K562 (cell line): ENCODE measurements at regions not wholly inside any gene's neighbourhood (a gene's known extent, or its start where the extent isn't known, plus 50 kb on each side); places are given as distances from the start of the nearest gene placed in this dataset.

Experiments used
- CC2D1A ChIP-seq: fragments of 450-650 bp; IDR thresholded peaks from 2 replicates; pipeline ENCODE4 v1.6.1; 2017; ENCODE audit warnings: mild to moderate bottlenecking
- ETV5 ChIP-seq: sonication (generic); formaldehyde crosslinking; IDR thresholded peaks from 2 replicates; pipeline ENCODE4 v1.4.0; 2020; ENCODE audit warnings: low read depth, mild to moderate bottlenecking, missing genetic modification reagents
- PCBP1 ChIP-seq: fragments of 200-400 bp; formaldehyde crosslinking; IDR thresholded peaks from 2 replicates; pipeline ENCODE4 v1.6.1; 2018; ENCODE audit warnings: mild to moderate bottlenecking, low read depth, low read length; ENCODE audit not compliant: poor library complexity, severe bottlenecking
- PML ChIP-seq: IDR thresholded peaks from 2 replicates; pipeline ENCODE4 v1.6.1; 2012; ENCODE audit warnings: low read length, inconsistent platforms
- TOE1 ChIP-seq, 2 experiments: fragments of 450-650 bp in 1 of 2; sonication (generic) in 1 of 2; formaldehyde crosslinking in 1 of 2; IDR thresholded peaks; 2 replicates each; pipeline versions ENCODE4 v1.7.1 to v1.8.0; 2016 to 2022; ENCODE audit warnings: borderline replicate concordance in 2 of 2, mild to moderate bottlenecking in 2 of 2, antibody characterized with exemption in 1 of 2, inconsistent platforms in 1 of 2, low read depth in 1 of 2, missing genetic modification reagents in 1 of 2, moderate library complexity in 1 of 2
- TF ChIP-seq, protein P1 (sequence below): fragments of 200-600 bp; sonication (generic); IDR thresholded peaks from one replicate; pipeline ENCODE4 v1.6.1; 2012; ENCODE audit warnings: mild to moderate bottlenecking, low read depth, low read length, inconsistent platforms
- TF ChIP-seq, protein P2 (sequence below): fragments of 450-650 bp; IDR thresholded peaks from 2 replicates; pipeline ENCODE4 v1.6.1; 2016
- TF ChIP-seq, protein P3 (sequence below): fragments of 200-800 bp; sonication (Bioruptor generic); IDR thresholded peaks from 2 replicates; pipeline ENCODE4 v1.6.1; 2016; ENCODE audit warnings: missing genetic modification characterization, missing compliant biosample characterization

DNA sequence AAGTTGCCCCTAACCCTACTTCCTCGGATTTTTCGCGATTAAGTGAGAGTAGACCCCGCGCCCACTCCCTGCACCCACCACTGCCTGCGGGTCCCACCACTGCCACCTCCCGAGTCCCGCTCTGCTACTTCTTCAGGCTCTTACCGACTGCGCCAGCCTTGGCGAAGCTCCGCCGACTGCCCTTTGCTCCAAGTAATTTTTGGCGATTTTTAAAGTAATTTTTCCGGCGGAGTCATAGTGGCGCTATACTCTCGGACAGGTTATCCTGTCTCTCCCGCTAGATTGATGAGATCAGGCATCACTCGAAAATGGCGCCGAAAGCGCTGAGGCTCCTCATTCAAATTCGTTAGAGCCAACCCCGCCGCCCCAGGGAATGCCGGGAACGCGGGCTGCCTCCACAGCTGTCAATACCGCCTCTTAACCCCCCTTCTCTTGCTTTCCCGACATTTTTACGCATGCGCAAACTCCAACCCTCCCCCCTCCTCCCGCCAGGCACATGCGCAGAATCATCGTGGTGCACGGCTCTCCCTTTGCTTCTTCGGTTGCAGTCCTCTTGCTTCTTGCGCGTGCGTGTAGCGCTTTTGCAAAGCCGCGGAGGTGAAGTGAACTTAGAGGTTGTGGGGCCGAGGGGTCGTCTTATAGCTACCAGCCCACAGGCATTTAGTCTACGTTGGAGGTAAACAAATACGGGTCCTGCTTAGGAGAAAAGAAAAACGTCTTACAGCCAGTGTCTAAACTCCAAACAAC is 66.6 kb downstream of the KCNRG start (continued):
- TF ChIP-seq PCBP1 (no peak), TOE1 (IDR thresholded peaks at IDR 0.05; ENCODE audit: borderline replicate concordance) (peak; percentile 30; the same call in 1 of the 2 replicates), TOE1 (CRISPR knock-in tag; IDR thresholded peaks at IDR 0.05; ENCODE audit: borderline replicate concordance, low read depth) (0 out of 2 replicates have a peak, but pooled peaks have one; percentile 20), ETV5 (CRISPR knock-in tag) (no peak), PML (peak; percentile 70), CC2D1A (no peak; the same call in none of the 2 replicates)
- TF ChIP-seq, protein P1, sequence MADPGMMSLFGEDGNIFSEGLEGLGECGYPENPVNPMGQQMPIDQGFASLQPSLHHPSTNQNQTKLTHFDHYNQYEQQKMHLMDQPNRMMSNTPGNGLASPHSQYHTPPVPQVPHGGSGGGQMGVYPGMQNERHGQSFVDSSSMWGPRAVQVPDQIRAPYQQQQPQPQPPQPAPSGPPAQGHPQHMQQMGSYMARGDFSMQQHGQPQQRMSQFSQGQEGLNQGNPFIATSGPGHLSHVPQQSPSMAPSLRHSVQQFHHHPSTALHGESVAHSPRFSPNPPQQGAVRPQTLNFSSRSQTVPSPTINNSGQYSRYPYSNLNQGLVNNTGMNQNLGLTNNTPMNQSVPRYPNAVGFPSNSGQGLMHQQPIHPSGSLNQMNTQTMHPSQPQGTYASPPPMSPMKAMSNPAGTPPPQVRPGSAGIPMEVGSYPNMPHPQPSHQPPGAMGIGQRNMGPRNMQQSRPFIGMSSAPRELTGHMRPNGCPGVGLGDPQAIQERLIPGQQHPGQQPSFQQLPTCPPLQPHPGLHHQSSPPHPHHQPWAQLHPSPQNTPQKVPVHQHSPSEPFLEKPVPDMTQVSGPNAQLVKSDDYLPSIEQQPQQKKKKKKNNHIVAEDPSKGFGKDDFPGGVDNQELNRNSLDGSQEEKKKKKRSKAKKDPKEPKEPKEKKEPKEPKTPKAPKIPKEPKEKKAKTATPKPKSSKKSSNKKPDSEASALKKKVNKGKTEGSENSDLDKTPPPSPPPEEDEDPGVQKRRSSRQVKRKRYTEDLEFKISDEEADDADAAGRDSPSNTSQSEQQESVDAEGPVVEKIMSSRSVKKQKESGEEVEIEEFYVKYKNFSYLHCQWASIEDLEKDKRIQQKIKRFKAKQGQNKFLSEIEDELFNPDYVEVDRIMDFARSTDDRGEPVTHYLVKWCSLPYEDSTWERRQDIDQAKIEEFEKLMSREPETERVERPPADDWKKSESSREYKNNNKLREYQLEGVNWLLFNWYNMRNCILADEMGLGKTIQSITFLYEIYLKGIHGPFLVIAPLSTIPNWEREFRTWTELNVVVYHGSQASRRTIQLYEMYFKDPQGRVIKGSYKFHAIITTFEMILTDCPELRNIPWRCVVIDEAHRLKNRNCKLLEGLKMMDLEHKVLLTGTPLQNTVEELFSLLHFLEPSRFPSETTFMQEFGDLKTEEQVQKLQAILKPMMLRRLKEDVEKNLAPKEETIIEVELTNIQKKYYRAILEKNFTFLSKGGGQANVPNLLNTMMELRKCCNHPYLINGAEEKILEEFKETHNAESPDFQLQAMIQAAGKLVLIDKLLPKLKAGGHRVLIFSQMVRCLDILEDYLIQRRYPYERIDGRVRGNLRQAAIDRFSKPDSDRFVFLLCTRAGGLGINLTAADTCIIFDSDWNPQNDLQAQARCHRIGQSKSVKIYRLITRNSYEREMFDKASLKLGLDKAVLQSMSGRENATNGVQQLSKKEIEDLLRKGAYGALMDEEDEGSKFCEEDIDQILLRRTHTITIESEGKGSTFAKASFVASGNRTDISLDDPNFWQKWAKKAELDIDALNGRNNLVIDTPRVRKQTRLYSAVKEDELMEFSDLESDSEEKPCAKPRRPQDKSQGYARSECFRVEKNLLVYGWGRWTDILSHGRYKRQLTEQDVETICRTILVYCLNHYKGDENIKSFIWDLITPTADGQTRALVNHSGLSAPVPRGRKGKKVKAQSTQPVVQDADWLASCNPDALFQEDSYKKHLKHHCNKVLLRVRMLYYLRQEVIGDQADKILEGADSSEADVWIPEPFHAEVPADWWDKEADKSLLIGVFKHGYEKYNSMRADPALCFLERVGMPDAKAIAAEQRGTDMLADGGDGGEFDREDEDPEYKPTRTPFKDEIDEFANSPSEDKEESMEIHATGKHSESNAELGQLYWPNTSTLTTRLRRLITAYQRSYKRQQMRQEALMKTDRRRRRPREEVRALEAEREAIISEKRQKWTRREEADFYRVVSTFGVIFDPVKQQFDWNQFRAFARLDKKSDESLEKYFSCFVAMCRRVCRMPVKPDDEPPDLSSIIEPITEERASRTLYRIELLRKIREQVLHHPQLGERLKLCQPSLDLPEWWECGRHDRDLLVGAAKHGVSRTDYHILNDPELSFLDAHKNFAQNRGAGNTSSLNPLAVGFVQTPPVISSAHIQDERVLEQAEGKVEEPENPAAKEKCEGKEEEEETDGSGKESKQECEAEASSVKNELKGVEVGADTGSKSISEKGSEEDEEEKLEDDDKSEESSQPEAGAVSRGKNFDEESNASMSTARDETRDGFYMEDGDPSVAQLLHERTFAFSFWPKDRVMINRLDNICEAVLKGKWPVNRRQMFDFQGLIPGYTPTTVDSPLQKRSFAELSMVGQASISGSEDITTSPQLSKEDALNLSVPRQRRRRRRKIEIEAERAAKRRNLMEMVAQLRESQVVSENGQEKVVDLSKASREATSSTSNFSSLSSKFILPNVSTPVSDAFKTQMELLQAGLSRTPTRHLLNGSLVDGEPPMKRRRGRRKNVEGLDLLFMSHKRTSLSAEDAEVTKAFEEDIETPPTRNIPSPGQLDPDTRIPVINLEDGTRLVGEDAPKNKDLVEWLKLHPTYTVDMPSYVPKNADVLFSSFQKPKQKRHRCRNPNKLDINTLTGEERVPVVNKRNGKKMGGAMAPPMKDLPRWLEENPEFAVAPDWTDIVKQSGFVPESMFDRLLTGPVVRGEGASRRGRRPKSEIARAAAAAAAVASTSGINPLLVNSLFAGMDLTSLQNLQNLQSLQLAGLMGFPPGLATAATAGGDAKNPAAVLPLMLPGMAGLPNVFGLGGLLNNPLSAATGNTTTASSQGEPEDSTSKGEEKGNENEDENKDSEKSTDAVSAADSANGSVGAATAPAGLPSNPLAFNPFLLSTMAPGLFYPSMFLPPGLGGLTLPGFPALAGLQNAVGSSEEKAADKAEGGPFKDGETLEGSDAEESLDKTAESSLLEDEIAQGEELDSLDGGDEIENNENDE, result no peak
- TF ChIP-seq, protein P2, sequence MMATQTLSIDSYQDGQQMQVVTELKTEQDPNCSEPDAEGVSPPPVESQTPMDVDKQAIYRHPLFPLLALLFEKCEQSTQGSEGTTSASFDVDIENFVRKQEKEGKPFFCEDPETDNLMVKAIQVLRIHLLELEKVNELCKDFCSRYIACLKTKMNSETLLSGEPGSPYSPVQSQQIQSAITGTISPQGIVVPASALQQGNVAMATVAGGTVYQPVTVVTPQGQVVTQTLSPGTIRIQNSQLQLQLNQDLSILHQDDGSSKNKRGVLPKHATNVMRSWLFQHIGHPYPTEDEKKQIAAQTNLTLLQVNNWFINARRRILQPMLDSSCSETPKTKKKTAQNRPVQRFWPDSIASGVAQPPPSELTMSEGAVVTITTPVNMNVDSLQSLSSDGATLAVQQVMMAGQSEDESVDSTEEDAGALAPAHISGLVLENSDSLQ, result peak; percentile 93
- TF ChIP-seq, protein P3, sequence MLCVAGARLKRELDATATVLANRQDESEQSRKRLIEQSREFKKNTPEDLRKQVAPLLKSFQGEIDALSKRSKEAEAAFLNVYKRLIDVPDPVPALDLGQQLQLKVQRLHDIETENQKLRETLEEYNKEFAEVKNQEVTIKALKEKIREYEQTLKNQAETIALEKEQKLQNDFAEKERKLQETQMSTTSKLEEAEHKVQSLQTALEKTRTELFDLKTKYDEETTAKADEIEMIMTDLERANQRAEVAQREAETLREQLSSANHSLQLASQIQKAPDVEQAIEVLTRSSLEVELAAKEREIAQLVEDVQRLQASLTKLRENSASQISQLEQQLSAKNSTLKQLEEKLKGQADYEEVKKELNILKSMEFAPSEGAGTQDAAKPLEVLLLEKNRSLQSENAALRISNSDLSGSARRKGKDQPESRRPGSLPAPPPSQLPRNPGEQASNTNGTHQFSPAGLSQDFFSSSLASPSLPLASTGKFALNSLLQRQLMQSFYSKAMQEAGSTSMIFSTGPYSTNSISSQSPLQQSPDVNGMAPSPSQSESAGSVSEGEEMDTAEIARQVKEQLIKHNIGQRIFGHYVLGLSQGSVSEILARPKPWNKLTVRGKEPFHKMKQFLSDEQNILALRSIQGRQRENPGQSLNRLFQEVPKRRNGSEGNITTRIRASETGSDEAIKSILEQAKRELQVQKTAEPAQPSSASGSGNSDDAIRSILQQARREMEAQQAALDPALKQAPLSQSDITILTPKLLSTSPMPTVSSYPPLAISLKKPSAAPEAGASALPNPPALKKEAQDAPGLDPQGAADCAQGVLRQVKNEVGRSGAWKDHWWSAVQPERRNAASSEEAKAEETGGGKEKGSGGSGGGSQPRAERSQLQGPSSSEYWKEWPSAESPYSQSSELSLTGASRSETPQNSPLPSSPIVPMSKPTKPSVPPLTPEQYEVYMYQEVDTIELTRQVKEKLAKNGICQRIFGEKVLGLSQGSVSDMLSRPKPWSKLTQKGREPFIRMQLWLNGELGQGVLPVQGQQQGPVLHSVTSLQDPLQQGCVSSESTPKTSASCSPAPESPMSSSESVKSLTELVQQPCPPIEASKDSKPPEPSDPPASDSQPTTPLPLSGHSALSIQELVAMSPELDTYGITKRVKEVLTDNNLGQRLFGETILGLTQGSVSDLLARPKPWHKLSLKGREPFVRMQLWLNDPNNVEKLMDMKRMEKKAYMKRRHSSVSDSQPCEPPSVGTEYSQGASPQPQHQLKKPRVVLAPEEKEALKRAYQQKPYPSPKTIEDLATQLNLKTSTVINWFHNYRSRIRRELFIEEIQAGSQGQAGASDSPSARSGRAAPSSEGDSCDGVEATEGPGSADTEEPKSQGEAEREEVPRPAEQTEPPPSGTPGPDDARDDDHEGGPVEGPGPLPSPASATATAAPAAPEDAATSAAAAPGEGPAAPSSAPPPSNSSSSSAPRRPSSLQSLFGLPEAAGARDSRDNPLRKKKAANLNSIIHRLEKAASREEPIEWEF, result no peak
